ENCODE measurements at regions not wholly inside any gene's neighbourhood (a gene's known extent, or its start where the extent isn't known, plus 50 kb on each side); places are given as distances from the start of the nearest gene placed in this dataset.

DNA sequence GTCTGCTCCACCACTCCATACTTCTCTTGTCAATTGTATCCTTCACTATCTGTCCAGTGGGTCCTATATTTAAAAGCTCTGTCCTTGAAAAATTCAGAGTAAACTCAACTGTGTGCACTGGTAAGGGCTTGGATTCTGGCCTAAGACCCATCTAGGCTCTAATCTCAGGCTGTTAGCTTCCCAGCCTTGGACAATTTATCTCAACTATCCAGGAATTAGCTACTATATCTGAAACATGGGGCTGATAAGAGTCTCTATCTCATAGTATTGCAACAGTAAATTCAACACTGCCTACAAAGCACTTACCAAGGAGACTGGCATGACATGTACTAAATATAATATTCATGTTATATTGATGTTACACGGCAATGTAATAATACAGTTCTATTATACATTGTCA lies 303.4 kb downstream of the XPNPEP1 start:
- H3K36me3 Mint-ChIP-seq (ENCODE audit: insufficient read depth, unreplicated experiment): no peaks in the 10 kb centered on the region
- Histone ChIP-seq H3K4me3 (ENCODE audit: low read depth, low read length) (no peak overlapping the region), H3K4me1 (0 out of 2 replicates have a peak, but pooled peaks cover under 1% of the 10 kb centered on the region), H3K27me3 (replicated peaks; ENCODE audit: control insufficient read depth, insufficient read depth, low read length) (no peaks in the 10 kb centered on the region), H3K36me3 (ENCODE audit: control insufficient read depth, insufficient read depth, low read length) (no peaks in the 10 kb centered on the region), H3K9me3 (no peaks in the 10 kb centered on the region)
- H3K27ac Mint-ChIP-seq (ENCODE audit: unreplicated experiment): no peak overlapping the region
- TF ChIP-seq, protein P1, sequence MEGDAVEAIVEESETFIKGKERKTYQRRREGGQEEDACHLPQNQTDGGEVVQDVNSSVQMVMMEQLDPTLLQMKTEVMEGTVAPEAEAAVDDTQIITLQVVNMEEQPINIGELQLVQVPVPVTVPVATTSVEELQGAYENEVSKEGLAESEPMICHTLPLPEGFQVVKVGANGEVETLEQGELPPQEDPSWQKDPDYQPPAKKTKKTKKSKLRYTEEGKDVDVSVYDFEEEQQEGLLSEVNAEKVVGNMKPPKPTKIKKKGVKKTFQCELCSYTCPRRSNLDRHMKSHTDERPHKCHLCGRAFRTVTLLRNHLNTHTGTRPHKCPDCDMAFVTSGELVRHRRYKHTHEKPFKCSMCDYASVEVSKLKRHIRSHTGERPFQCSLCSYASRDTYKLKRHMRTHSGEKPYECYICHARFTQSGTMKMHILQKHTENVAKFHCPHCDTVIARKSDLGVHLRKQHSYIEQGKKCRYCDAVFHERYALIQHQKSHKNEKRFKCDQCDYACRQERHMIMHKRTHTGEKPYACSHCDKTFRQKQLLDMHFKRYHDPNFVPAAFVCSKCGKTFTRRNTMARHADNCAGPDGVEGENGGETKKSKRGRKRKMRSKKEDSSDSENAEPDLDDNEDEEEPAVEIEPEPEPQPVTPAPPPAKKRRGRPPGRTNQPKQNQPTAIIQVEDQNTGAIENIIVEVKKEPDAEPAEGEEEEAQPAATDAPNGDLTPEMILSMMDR (IDR thresholded peaks at IDR 0.05; ENCODE audit: insufficient read depth in 1 of 2, low read depth in 1 of 2, low read length in 1 of 2, severe bottlenecking in 1 of 2, unreplicated experiment in 1 of 2): no peak
- intact Hi-C loops (cut with micrococcal nuclease; ENCODE audit: unreplicated experiment): no loop called here
- H3K4me3 Mint-ChIP-seq (ENCODE audit: unreplicated experiment): no peak overlapping the region
- ChIA-PET CTCF (no interaction called here), POLR2A (no interaction called here)
- no peaks in the 10 kb centered on the region for H3K9me3 Mint-ChIP-seq (ENCODE audit: unreplicated experiment)
- H3K4me1 Mint-ChIP-seq (ENCODE audit: low read depth, unreplicated experiment): no peaks in the 10 kb centered on the region
- no peaks in the 10 kb centered on the region for H3K27me3 Mint-ChIP-seq (ENCODE audit: insufficient read depth, unreplicated experiment)
- no TSS peak for BruUV-seq (replicated peaks)
- no peak for DNase-seq

- Histone ChIP-seq H3K36me3 (ENCODE audit: control insufficient read depth, insufficient read depth, low read length) (no peaks in the 10 kb centered on the region), H3K4me1 (no peaks in the 10 kb centered on the region), H3K4me3 (ENCODE audit: low read depth, low read length) (no peak overlapping the region), H3K27me3 (replicated peaks; ENCODE audit: control insufficient read depth, insufficient read depth, low read length) (no peaks in the 10 kb centered on the region), H3K9me3 (no peaks in the 10 kb centered on the region)
- TF ChIP-seq, protein P1 (IDR thresholded peaks at IDR 0.05; ENCODE audit: insufficient read depth in 1 of 2, low read depth in 1 of 2, low read length in 1 of 2, severe bottlenecking in 1 of 2, unreplicated experiment in 1 of 2): no peak
- intact Hi-C loops (cut with micrococcal nuclease; ENCODE audit: unreplicated experiment): no loop called here
- POLR2A ChIA-PET: no interaction called here
- no TSS peak for BruUV-seq (replicated peaks)
- H3K36me3 Mint-ChIP-seq (ENCODE audit: insufficient read depth, unreplicated experiment): no peaks in the 10 kb centered on the region
- DNase-seq: no peak
- no peak overlapping the region for H3K4me3 Mint-ChIP-seq (ENCODE audit: unreplicated experiment)
- no peaks in the 10 kb centered on the region for H3K27me3 Mint-ChIP-seq (ENCODE audit: insufficient read depth, unreplicated experiment)
- no peaks in the 10 kb centered on the region for H3K4me1 Mint-ChIP-seq (ENCODE audit: low read depth, unreplicated experiment)
- H3K27ac Mint-ChIP-seq (ENCODE audit: unreplicated experiment): no peak overlapping the region
- CTCF ChIA-PET: no interaction called here
- no peaks in the 10 kb centered on the region for H3K9me3 Mint-ChIP-seq (ENCODE audit: unreplicated experiment)
These were observed 304.6 kb downstream of the XPNPEP1 start for GRCh38 chr10:109618748-109619147.

GRCh38 chr10:109618301-109618700 lies 305.0 kb downstream of the XPNPEP1 start:
- Mint-ChIP-seq H3K4me3 (ENCODE audit: unreplicated experiment) (no peak overlapping the region), H3K9me3 (ENCODE audit: unreplicated experiment) (no peaks in the 10 kb centered on the region), H3K27ac (ENCODE audit: unreplicated experiment) (no peak overlapping the region), H3K4me1 (ENCODE audit: low read depth, unreplicated experiment) (no peaks in the 10 kb centered on the region), H3K27me3 (ENCODE audit: insufficient read depth, unreplicated experiment) (no peaks in the 10 kb centered on the region), H3K36me3 (ENCODE audit: insufficient read depth, unreplicated experiment) (no peaks in the 10 kb centered on the region)
- Histone ChIP-seq H3K36me3 (ENCODE audit: control insufficient read depth, insufficient read depth, low read length) (no peaks in the 10 kb centered on the region), H3K4me1 (no peaks in the 10 kb centered on the region), H3K9me3 (no peaks in the 10 kb centered on the region), H3K27me3 (replicated peaks; ENCODE audit: control insufficient read depth, insufficient read depth, low read length) (no peaks in the 10 kb centered on the region), H3K4me3 (ENCODE audit: low read depth, low read length) (no peak overlapping the region)
- TF ChIP-seq, protein P1 (IDR thresholded peaks at IDR 0.05; ENCODE audit: insufficient read depth in 1 of 2, low read depth in 1 of 2, low read length in 1 of 2, severe bottlenecking in 1 of 2, unreplicated experiment in 1 of 2): no peak
- intact Hi-C loops (cut with micrococcal nuclease; ENCODE audit: unreplicated experiment): no loop called here
- BruUV-seq (replicated peaks): no TSS peak
- ChIA-PET CTCF (no interaction called here), POLR2A (no interaction called here)
- no peak for DNase-seq
